Calu3 (cell line): ENCODE measurements at regions not wholly inside any gene's neighbourhood (a gene's known extent, or its start where the extent isn't known, plus 50 kb on each side); places are given as distances from the start of the nearest gene placed in this dataset.
"Not testable (repeated sequence)": the region's sequence is repeated elsewhere in the genome, so short reads cannot be mapped to it uniquely, and the experiment has no call there.

Experiments
- BruUV-seq: library from RNA; stranded (reverse); fragments of 400-500 nt; replicated peaks from 2 replicates; lab custom pipeline; 2021; lab: Mats Ljungman, UMichigan
- CTCF ChIA-PET: fragments of 300-600 bp; sonication (Branson Sonifier 250); formaldehyde crosslinking; loops from one replicate; lab custom pipeline; 2022; ENCODE audit warnings: antibody characterized with exemption; lab: Charles Lee
- DNase-seq: peaks from one replicate; pipeline ENCODE4 v3.0.0; 2022
- H3K27ac Mint-ChIP-seq: one replicate; pipeline ENCODE4 v1.8.0; 2022; ENCODE audit warnings: mixed read lengths; ENCODE audit not compliant: unreplicated experiment
- H3K27me3 Mint-ChIP-seq: one replicate; pipeline ENCODE4 v1.8.0; 2022; ENCODE audit warnings: mixed read lengths; ENCODE audit not compliant: unreplicated experiment
- H3K36me3 Mint-ChIP-seq: one replicate; pipeline ENCODE4 v1.8.0; 2022; ENCODE audit warnings: mild to moderate bottlenecking, moderate library complexity, mixed read lengths; ENCODE audit not compliant: insufficient read depth, unreplicated experiment
- H3K4me1 Mint-ChIP-seq: one replicate; pipeline ENCODE4 v1.8.0; 2022; ENCODE audit warnings: mild to moderate bottlenecking, low read depth, mixed read lengths; ENCODE audit not compliant: unreplicated experiment
- H3K4me3 Mint-ChIP-seq: one replicate; pipeline ENCODE4 v1.8.0; 2022; ENCODE audit warnings: mild to moderate bottlenecking, low read depth, moderate library complexity, mixed read lengths; ENCODE audit not compliant: unreplicated experiment
- H3K9me3 Mint-ChIP-seq: one replicate; pipeline ENCODE4 v1.8.0; 2022; ENCODE audit warnings: low read depth, mixed read lengths; ENCODE audit not compliant: unreplicated experiment
- intact Hi-C: fragments of 100-400 bp; cut with micrococcal nuclease; formaldehyde crosslinking; loops from one replicate; pipeline ENCODE4 v1.10.0; 2022; ENCODE audit not compliant: unreplicated experiment
- TF ChIP-seq, protein P1 (sequence below): fragments of 200-600 bp; IDR thresholded peaks from one replicate; pipeline ENCODE4 v1.8.0; 2022; ENCODE audit warnings: antibody characterized with exemption; ENCODE audit not compliant: unreplicated experiment

DNA sequence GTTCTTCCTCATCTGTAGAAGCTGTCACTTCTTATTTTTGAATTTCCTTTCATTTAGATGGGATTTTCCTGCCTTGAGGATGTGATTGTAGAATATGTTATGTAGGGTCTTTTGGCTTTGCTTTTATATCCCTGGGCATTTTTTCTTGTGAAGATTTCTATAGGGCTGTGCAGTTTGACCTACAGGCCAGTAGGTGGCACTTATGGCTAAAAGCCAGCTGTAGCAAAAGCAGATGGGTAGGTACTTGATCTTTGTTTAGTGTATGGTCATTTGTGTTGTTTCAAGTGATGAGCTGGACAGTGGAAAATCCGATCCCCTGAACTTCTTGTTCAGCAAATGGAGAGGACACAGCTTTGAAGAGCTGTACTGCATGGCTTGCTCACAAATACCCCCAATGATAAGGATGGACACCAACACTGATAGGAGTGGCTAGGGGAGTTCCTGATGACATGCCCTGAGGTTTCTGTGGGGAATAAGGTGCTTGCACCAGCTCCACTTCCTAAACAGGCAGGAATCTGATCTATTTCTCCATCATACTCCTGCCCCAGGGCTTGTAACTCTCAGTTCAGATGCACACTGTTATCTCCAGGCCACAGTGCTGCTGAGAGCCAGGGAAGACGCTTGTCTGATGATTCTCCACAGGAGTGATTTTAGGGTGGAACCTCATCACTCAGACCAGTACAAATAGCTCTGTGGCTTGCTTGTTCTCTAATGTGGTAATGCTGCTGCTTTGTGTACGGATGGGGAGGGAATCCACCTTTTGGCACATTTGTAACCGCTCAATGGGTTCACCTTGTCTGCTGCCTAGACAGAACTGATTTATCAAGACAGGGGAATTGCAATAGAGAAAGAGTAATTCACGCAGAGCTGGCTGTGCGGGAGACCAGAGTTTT lies 417.1 kb upstream of the MAGEB16 start:
- H3K4me3 Mint-ChIP-seq = no peak overlapping the region
- intact Hi-C loops = loop anchor here (2.0 to 5.0 kb wide), 2 partner anchors 346 to 464 kb away; no protein-coding TSS in a partner anchor
- peaks cover 8% of the 10 kb centered on the region for H3K9me3 Mint-ChIP-seq
- no peak for DNase-seq
- H3K4me1 Mint-ChIP-seq = peaks cover 23% of the 10 kb centered on the region
- H3K36me3 Mint-ChIP-seq = no peaks in the 10 kb centered on the region
- TF ChIP-seq, protein P1, sequence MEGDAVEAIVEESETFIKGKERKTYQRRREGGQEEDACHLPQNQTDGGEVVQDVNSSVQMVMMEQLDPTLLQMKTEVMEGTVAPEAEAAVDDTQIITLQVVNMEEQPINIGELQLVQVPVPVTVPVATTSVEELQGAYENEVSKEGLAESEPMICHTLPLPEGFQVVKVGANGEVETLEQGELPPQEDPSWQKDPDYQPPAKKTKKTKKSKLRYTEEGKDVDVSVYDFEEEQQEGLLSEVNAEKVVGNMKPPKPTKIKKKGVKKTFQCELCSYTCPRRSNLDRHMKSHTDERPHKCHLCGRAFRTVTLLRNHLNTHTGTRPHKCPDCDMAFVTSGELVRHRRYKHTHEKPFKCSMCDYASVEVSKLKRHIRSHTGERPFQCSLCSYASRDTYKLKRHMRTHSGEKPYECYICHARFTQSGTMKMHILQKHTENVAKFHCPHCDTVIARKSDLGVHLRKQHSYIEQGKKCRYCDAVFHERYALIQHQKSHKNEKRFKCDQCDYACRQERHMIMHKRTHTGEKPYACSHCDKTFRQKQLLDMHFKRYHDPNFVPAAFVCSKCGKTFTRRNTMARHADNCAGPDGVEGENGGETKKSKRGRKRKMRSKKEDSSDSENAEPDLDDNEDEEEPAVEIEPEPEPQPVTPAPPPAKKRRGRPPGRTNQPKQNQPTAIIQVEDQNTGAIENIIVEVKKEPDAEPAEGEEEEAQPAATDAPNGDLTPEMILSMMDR = peak; percentile 52
- CTCF ChIA-PET = interaction anchor here (0.6 to 0.9 kb wide), 2 partner anchors 27 to 49 kb away, joined by 3 to 4 read pairs; no protein-coding TSS in a partner anchor
- BruUV-seq = no TSS peak
- peak overlapping the region; percentile 22 for H3K27ac Mint-ChIP-seq
- H3K27me3 Mint-ChIP-seq = no peaks in the 10 kb centered on the region

DNA sequence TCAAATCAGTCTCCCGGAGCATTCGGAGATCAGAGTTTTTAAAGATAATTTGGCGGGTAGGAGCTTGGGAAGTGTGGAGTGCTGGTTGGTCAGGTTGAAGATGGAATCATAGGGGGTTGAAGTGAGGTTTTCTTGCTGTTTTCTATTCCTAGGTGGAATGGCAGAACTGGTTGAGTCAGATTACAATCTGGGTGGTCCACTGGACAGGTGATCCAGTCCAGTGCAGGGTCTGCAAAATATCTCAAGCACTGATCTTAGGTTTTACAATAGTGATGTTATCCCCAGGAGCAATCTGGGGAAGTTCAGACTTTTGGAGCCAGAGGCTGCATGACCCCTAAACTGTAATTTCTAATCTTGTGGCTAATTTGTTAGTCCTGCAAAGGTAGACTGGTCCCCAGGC lies 416.4 kb upstream of the MAGEB16 start:
- H3K9me3 Mint-ChIP-seq, H3K36me3 Mint-ChIP-seq, BruUV-seq, DNase-seq, H3K4me3 Mint-ChIP-seq, H3K27me3 Mint-ChIP-seq: not testable (repeated sequence)
- intact Hi-C loops = loop anchor here (2.0 to 5.0 kb wide), 2 partner anchors 345 to 464 kb away; no protein-coding TSS in a partner anchor
- Mint-ChIP-seq H3K27ac (peak overlapping the region; percentile 22), H3K4me1 (peaks cover 23% of the 10 kb centered on the region)
- CTCF ChIA-PET = interaction anchor here (0.6 kb wide), 1 partner anchor 27 kb away, joined by 4 read pairs; no protein-coding TSS in a partner anchor

DNA sequence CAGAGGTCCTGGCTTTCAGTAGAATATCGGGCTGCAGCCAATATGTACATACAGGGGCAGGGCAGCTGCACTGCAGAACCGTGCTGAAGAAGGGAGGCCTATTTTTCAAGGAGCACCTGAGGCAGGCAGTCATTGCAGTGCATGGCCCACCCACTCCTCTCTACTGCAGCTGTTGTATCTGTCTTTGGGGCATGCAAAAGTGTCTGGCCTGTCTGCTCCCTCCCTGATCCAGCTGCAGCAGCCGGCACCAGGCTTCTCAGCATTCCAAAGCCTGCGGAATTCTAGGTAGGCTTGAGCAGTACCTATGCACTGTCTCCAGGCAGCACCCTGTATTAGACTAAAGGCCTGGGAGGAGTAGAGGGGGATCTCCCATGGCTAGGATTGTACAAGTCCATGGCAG lies 415.2 kb upstream of the MAGEB16 start:
- Mint-ChIP-seq H3K9me3 (peaks cover 7% of the 10 kb centered on the region), H3K27ac (no peak overlapping the region), H3K36me3 (no peaks in the 10 kb centered on the region), H3K4me1 (peaks cover 23% of the 10 kb centered on the region), H3K4me3 (no peak overlapping the region), H3K27me3 (no peaks in the 10 kb centered on the region)
- CTCF ChIA-PET = no interaction called here
- BruUV-seq = no TSS peak
- TF ChIP-seq, protein P1 = no peak
- no peak for DNase-seq
- intact Hi-C loops = loop anchor here (5.0 kb wide), 1 partner anchor 466 kb away; no protein-coding TSS in a partner anchor

DNA sequence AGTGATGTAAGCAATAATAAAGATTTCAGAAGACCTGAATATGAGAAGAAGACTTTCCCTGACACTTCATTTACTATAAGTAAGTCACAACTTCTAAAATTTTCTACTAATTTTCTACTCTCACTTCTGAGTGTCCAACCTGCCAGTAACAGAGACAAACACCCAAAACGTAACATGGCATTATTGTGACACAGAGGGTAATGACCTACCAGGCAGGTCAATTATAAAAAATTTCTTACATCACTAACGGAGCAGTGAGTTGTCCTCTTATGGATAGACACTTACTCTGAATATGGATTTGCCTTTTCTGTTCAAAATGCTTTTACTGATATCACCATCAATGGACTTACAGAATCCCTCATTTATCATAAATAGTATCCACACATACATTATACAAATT lies 405.9 kb upstream of the MAGEB16 start:
- H3K27me3 Mint-ChIP-seq = no peaks in the 10 kb centered on the region
- DNase-seq = no peak
- H3K4me1 Mint-ChIP-seq = no peaks in the 10 kb centered on the region
- no peaks in the 10 kb centered on the region for H3K36me3 Mint-ChIP-seq
- H3K27ac Mint-ChIP-seq = no peak overlapping the region
- no TSS peak for BruUV-seq
- peaks cover 3% of the 10 kb centered on the region for H3K9me3 Mint-ChIP-seq
- intact Hi-C loops = no loop called here
- H3K4me3 Mint-ChIP-seq = no peak overlapping the region
- CTCF ChIA-PET = no interaction called here
- TF ChIP-seq, protein P1 = no peak
